Left ventricle myocardium inferior (tissue), 1 donor: ENCODE measurements at regions not wholly inside any gene's neighbourhood (a gene's known extent, or its start where the extent isn't known, plus 50 kb on each side); places are given as distances from the start of the nearest gene placed in this dataset.

Experiments used
- DNase-seq: peaks from one replicate; pipeline ENCODE4 v3.0.0-alpha.2; 2020
- H3K27ac ChIP-seq: fragments of 200-600 bp; replicated peaks from 2 replicates; pipeline ENCODE4 v1.8.0; 2021
- H3K27me3 ChIP-seq: fragments of 200-600 bp; 2 replicates; pipeline ENCODE4 v1.8.0; 2021; ENCODE audit warnings: low read depth
- H3K36me3 ChIP-seq: fragments of 200-600 bp; 2 replicates; pipeline ENCODE4 v1.8.0; 2021
- H3K4me1 ChIP-seq: fragments of 200-600 bp; 2 replicates; pipeline ENCODE4 v1.8.0; 2021
- H3K4me3 ChIP-seq: fragments of 200-600 bp; 2 replicates; pipeline ENCODE4 v1.8.0; 2021; ENCODE audit warnings: mild to moderate bottlenecking, moderate library complexity
- H3K9me3 ChIP-seq: fragments of 200-600 bp; replicated peaks from 2 replicates; pipeline ENCODE4 v1.8.0; 2021
- intact Hi-C: fragments of 100-400 bp; cut with micrococcal nuclease; formaldehyde crosslinking; loops from one replicate; pipeline ENCODE4 v1.11.0; 2022
- TF ChIP-seq, protein P1 (sequence below): fragments of 200-600 bp; IDR thresholded peaks from 2 replicates; pipeline ENCODE4 v1.8.0; 2021; ENCODE audit warnings: antibody characterized with exemption, mild to moderate bottlenecking, borderline replicate concordance
- donor health status: DM: no; HTN: yes; CAD: no; lungs with severe emphysema.

- Histone ChIP-seq H3K4me1 (no peaks in the 10 kb centered on the region), H3K36me3 (no peaks in the 10 kb centered on the region), H3K27ac (no peak overlapping the region), H3K4me3 (no peak overlapping the region), H3K9me3 (peaks cover 5% of the 10 kb centered on the region), H3K27me3 (no peaks in the 10 kb centered on the region)
- TF ChIP-seq, protein P1, sequence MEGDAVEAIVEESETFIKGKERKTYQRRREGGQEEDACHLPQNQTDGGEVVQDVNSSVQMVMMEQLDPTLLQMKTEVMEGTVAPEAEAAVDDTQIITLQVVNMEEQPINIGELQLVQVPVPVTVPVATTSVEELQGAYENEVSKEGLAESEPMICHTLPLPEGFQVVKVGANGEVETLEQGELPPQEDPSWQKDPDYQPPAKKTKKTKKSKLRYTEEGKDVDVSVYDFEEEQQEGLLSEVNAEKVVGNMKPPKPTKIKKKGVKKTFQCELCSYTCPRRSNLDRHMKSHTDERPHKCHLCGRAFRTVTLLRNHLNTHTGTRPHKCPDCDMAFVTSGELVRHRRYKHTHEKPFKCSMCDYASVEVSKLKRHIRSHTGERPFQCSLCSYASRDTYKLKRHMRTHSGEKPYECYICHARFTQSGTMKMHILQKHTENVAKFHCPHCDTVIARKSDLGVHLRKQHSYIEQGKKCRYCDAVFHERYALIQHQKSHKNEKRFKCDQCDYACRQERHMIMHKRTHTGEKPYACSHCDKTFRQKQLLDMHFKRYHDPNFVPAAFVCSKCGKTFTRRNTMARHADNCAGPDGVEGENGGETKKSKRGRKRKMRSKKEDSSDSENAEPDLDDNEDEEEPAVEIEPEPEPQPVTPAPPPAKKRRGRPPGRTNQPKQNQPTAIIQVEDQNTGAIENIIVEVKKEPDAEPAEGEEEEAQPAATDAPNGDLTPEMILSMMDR: no peak
- intact Hi-C loops: no loop called here
- no peak for DNase-seq
Measured at GRCh38 chr12:114963846-114964245, 279.9 kb upstream of the TBX3 start.

DNA sequence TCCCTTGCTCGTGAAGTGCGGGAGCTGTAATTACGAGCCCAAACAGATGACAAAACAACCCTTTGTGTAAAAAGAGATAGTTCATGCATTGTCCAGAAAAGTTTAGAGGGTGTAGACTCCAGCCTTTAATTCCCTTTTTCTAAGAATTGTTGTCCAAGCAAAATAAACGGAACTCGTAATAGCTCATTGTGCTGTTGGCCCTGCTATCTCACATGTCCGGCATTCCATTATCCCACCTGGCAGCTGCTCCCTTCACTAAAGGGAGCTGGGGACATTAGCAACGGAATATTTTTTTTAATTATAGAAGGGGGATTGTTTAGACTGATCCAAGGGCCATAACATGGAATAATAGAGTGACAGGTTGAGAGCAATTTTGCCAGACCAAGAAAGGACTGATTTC is 277.5 kb upstream of the TBX3 start:
- H3K27me3 ChIP-seq: no peaks in the 10 kb centered on the region
- H3K4me3 ChIP-seq: no peak overlapping the region
- H3K9me3 ChIP-seq: peaks cover 5% of the 10 kb centered on the region
- TF ChIP-seq, protein P1: no peak
- H3K36me3 ChIP-seq: no peaks in the 10 kb centered on the region
- DNase-seq: no peak
- no peak overlapping the region for H3K27ac ChIP-seq
- H3K4me1 ChIP-seq: no peaks in the 10 kb centered on the region
- intact Hi-C loops: no loop called here

GRCh38 chr12:114958538-114958937 is 274.6 kb upstream of the TBX3 start:
- intact Hi-C loops: no loop called here
- H3K4me3 ChIP-seq: no peak overlapping the region
- no peaks in the 10 kb centered on the region for H3K27me3 ChIP-seq
- H3K4me1 ChIP-seq: peaks cover 8% of the 10 kb centered on the region
- H3K36me3 ChIP-seq: no peaks in the 10 kb centered on the region
- TF ChIP-seq, protein P1: no peak
- H3K27ac ChIP-seq: no peak overlapping the region
- no peak for DNase-seq
- H3K9me3 ChIP-seq: peaks cover 5% of the 10 kb centered on the region

GRCh38 chr12:114957225-114957624 is 273.2 kb upstream of the TBX3 start:
- H3K27me3 ChIP-seq: no peaks in the 10 kb centered on the region
- H3K27ac ChIP-seq: no peak overlapping the region
- H3K4me3 ChIP-seq: no peak overlapping the region
- no peak for DNase-seq
- H3K9me3 ChIP-seq: no peaks in the 10 kb centered on the region
- peaks cover 19% of the 10 kb centered on the region for H3K4me1 ChIP-seq
- TF ChIP-seq, protein P1: no peak
- intact Hi-C loops: no loop called here
- H3K36me3 ChIP-seq: no peaks in the 10 kb centered on the region

- peaks cover 19% of the 10 kb centered on the region for H3K4me1 ChIP-seq
- DNase-seq: no peak
- no peaks in the 10 kb centered on the region for H3K9me3 ChIP-seq
- no peaks in the 10 kb centered on the region for H3K36me3 ChIP-seq
- no peaks in the 10 kb centered on the region for H3K27me3 ChIP-seq
- H3K27ac ChIP-seq: no peak overlapping the region
- TF ChIP-seq, protein P1: no peak
- no peak overlapping the region for H3K4me3 ChIP-seq
- intact Hi-C loops: no loop called here
Measured at GRCh38 chr12:114955414-114956014, 271.5 kb upstream of the TBX3 start.
